Upper lobe of left lung (tissue), 6 donors: ENCODE measurements at regions not wholly inside any gene's neighbourhood (a gene's known extent, or its start where the extent isn't known, plus 50 kb on each side); places are given as distances from the start of the nearest gene placed in this dataset.

Source experiments
- ATAC-seq, 2 donors: fragments of 200-7000 bp; cut with Tn5 transposase; one replicate each; pipeline ENCODE4 v1.9.1; 2022; ENCODE audit warnings: mild to moderate bottlenecking in 2 of 2, moderate library complexity in 2 of 2; ENCODE audit not compliant: low FRiP score in 2 of 2
- DNase-seq, 2 donors: peaks; one replicate each; pipeline ENCODE4 v3.0.0-alpha.2; 2019 to 2020
- H3K27ac ChIP-seq, 4 donors: fragments of 200-600 bp; sonication (generic); one replicate each; pipeline ENCODE4 v1.5.1; 2016 to 2019
- H3K27me3 ChIP-seq, 4 donors: fragments of 200-600 bp; sonication (generic); one replicate each; pipeline ENCODE4 v1.5.1; 2017 to 2019
- H3K36me3 ChIP-seq, 4 donors: fragments of 200-600 bp; sonication (generic); one replicate each; pipeline ENCODE4 v1.5.1; 2016 to 2019
- H3K4me1 ChIP-seq, 4 donors: fragments of 200-600 bp; sonication (generic); one replicate each; pipeline ENCODE4 v1.5.1; 2018 to 2019
- H3K4me3 ChIP-seq, 4 donors: fragments of 200-600 bp; sonication (generic); one replicate each; pipeline ENCODE4 v1.5.1; 2017 to 2019; ENCODE audit warnings: mild to moderate bottlenecking in 2 of 4, moderate library complexity in 1 of 4
- H3K9me3 ChIP-seq, 4 donors: fragments of 200-600 bp; sonication (generic); one replicate each; pipeline ENCODE4 v1.5.1; 2018 to 2019
- CTCF ChIP-seq, 6 experiments: fragments of 450-650 bp in 4 of 6; fragments of 200-600 bp in 2 of 6; sonication (generic) in 2 of 6; IDR thresholded peaks; one replicate each; pipeline ENCODE4 v1.5.1; 2016 to 2019; ENCODE audit warnings: antibody characterized with exemption in 6 of 6
- EP300 ChIP-seq, 4 donors: sonication (generic); formaldehyde crosslinking; IDR thresholded peaks; one replicate each; pipeline ENCODE4 v1.5.1; 2017; ENCODE audit warnings: antibody characterized with exemption in 4 of 4, control low read depth in 2 of 4
- POLR2A ChIP-seq, 4 donors: fragments of 450-650 bp; IDR thresholded peaks; one replicate each; pipeline ENCODE4 v1.5.1; 2016 to 2017; ENCODE audit warnings: antibody characterized with exemption in 4 of 4, mild to moderate bottlenecking in 2 of 4
- POLR2AphosphoS5 ChIP-seq, 2 donors: sonication (generic); formaldehyde crosslinking; IDR thresholded peaks; one replicate each; pipeline ENCODE4 v1.5.1; 2017; ENCODE audit warnings: antibody characterized with exemption in 2 of 2
- WGBS, 2 donors: methylation state at CpG; one replicate each; pipeline ENCODE4 v1.1.5; 2017 to 2018; 5-methylcytosine and 5-hydroxymethylcytosine counted together
- donor health status: DM: no; HTN: no; CAD: no; lungs with moderate emphysema.
- donor health status: DM: no; HTN: yes; CAD: no; lungs with severe emphysema.

- ATAC-seq (no peak), DNase-seq (no peak)
- no peak overlapping the region for H3K27ac ChIP-seq
- TF ChIP-seq POLR2A (IDR thresholded peaks at IDR 0.05) = no peak
- TF ChIP-seq EP300 (IDR thresholded peaks at IDR 0.05) = no peak
- no peak for TF ChIP-seq POLR2AphosphoS5 (IDR thresholded peaks at IDR 0.05)
- no peak for TF ChIP-seq CTCF (IDR thresholded peaks at IDR 0.05)
- H3K4me1 ChIP-seq = no peaks in the 10 kb centered on the region
- H3K27me3 ChIP-seq = no peaks in the 10 kb centered on the region
- H3K36me3 ChIP-seq = peaks cover 0 to 3% (median 0%) of the 10 kb centered on the region in 4 donors
- no peak overlapping the region for H3K4me3 ChIP-seq
- 64 to 74% methylated on average over 2 of the region's 2 CpGs for WGBS, 2 donors
- H3K9me3 ChIP-seq = no peaks in the 10 kb centered on the region
Measured at GRCh38 chr3:65015711-65016110, 327.9 kb upstream of the ADAMTS9 start.

GRCh38 chr3:65013053-65013452 lies 325.3 kb upstream of the ADAMTS9 start:
- H3K27ac ChIP-seq = no peak overlapping the region
- H3K4me1 ChIP-seq = no peaks in the 10 kb centered on the region
- H3K36me3 ChIP-seq = peaks cover 0 to 9% (median 0%) of the 10 kb centered on the region in 4 donors
- TF ChIP-seq CTCF (IDR thresholded peaks at IDR 0.05) = no peak
- TF ChIP-seq POLR2AphosphoS5 (IDR thresholded peaks at IDR 0.05) = no peak
- no peak for TF ChIP-seq EP300 (IDR thresholded peaks at IDR 0.05)
- TF ChIP-seq POLR2A (IDR thresholded peaks at IDR 0.05) = no peak
- no peaks in the 10 kb centered on the region for H3K9me3 ChIP-seq
- no peaks in the 10 kb centered on the region for H3K27me3 ChIP-seq
- ATAC-seq (no peak), DNase-seq (no peak)
- H3K4me3 ChIP-seq = no peak overlapping the region
- WGBS, 2 donors = 92 to 96% methylated on average over 4 of the region's 4 CpGs

- ATAC-seq (no peak), DNase-seq (no peak)
- TF ChIP-seq EP300 (IDR thresholded peaks at IDR 0.05) (no peak), POLR2AphosphoS5 (IDR thresholded peaks at IDR 0.05) (no peak), POLR2A (IDR thresholded peaks at IDR 0.05) (no peak), CTCF (IDR thresholded peaks at IDR 0.05) (no peak)
- Histone ChIP-seq H3K9me3 (no peaks in the 10 kb centered on the region), H3K4me3 (no peak overlapping the region), H3K27ac (no peak overlapping the region), H3K36me3 (peaks cover 0 to 9% (median 0%) of the 10 kb centered on the region in 4 donors), H3K27me3 (no peaks in the 10 kb centered on the region), H3K4me1 (no peaks in the 10 kb centered on the region)
- whole genome bisulfite sequencing, 2 donors = 45 to 68% methylated on average over 1 of the region's 1 CpG
Measured at GRCh38 chr3:65006300-65006739, 318.5 kb upstream of the ADAMTS9 start.

- ATAC-seq (no peak), DNase-seq (no peak)
- TF ChIP-seq POLR2AphosphoS5 (IDR thresholded peaks at IDR 0.05) (no peak), POLR2A (IDR thresholded peaks at IDR 0.05) (no peak), CTCF (IDR thresholded peaks at IDR 0.05) (no peak), EP300 (IDR thresholded peaks at IDR 0.05) (no peak)
- H3K27ac ChIP-seq = no peak overlapping the region
- H3K36me3 ChIP-seq = peaks cover 0 to 4% (median 0%) of the 10 kb centered on the region in 4 donors
- H3K27me3 ChIP-seq = no peaks in the 10 kb centered on the region
- no peaks in the 10 kb centered on the region for H3K4me1 ChIP-seq
- H3K4me3 ChIP-seq = no peak overlapping the region
- no peaks in the 10 kb centered on the region for H3K9me3 ChIP-seq
- 94 to 96% methylated on average over 2 of the region's 2 CpGs for WGBS, 2 donors
Measured at GRCh38 chr3:65005486-65005885, 317.7 kb upstream of the ADAMTS9 start.

- H3K27me3 ChIP-seq = no peaks in the 10 kb centered on the region
- ATAC-seq (no peak), DNase-seq (no peak)
- H3K4me3 ChIP-seq = no peak overlapping the region
- 79 to 85% methylated on average over 4 of the region's 4 CpGs for WGBS, 2 donors
- TF ChIP-seq POLR2A (IDR thresholded peaks at IDR 0.05) = no peak
- no peak for TF ChIP-seq EP300 (IDR thresholded peaks at IDR 0.05)
- TF ChIP-seq POLR2AphosphoS5 (IDR thresholded peaks at IDR 0.05) = no peak
- no peak for TF ChIP-seq CTCF (IDR thresholded peaks at IDR 0.05)
- H3K9me3 ChIP-seq = no peaks in the 10 kb centered on the region
- no peaks in the 10 kb centered on the region for H3K4me1 ChIP-seq
- H3K36me3 ChIP-seq = no peaks in the 10 kb centered on the region
- no peak overlapping the region for H3K27ac ChIP-seq
Measured at GRCh38 chr3:65004795-65005295, 317.0 kb upstream of the ADAMTS9 start.
